ENCODE measurements at regions not wholly inside any gene's neighbourhood (a gene's known extent, or its start where the extent isn't known, plus 50 kb on each side); places are given as distances from the start of the nearest gene placed in this dataset.

DNA sequence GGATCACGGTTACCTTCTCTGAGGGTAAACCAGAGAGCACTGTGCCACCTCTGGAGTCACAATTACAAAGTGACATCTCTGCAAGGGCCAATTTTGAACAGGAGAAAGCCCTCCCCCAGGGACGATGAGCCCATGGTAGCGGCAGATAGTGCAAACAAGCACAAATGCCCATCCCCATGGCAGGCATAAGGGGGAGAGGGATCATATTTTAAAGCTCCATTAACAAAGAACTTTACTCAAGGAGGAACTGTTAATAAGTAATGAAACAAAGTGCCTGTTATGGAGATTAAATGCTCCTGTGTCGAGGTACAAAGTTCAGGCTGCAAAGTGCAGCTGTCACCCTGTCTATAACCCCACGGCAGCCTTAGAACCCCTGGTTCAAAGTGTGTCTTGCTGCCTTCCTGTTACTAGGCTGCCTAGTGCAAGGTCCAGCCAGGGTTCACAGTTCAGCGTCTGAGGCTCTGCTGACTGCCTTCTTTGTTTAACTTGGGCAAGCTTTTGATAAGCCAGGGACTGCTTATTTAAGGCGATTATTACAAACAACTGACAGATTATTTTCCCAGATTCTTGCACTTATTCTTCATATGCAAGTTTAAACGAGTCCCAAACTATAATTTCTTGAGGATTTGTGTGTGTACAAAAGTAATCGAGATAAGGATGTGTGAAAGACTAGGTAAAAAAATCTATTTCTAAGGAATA, 75.7 kb upstream of the NRIP1 start (continued):
- TF ChIP-seq ZSCAN22 (CRISPR knock-in tag; IDR thresholded peaks at IDR 0.05): no peak
- peak; percentile 60 for TF ChIP-seq ZNF121 (CRISPR knock-in tag; IDR thresholded peaks at IDR 0.05)
- TF ChIP-seq ZNF530 (CRISPR knock-in tag; IDR thresholded peaks at IDR 0.05; ENCODE audit: low read depth): no peak
- TF ChIP-seq ZNF180 (CRISPR knock-in tag; IDR thresholded peaks at IDR 0.05; ENCODE audit: borderline replicate concordance, low read depth): no peak
- TF ChIP-seq ZFP1 (CRISPR knock-in tag; IDR thresholded peaks at IDR 0.05): no peak
- peak in 1 of 2 experiments; percentile 87; a peak in 1 of 4 replicates for TF ChIP-seq KLF16 (CRISPR knock-in tag; IDR thresholded peaks at IDR 0.05)
- peak; percentile 79 for TF ChIP-seq CEBPG (CRISPR knock-in tag; IDR thresholded peaks at IDR 0.05)
- TF ChIP-seq, protein P1, sequence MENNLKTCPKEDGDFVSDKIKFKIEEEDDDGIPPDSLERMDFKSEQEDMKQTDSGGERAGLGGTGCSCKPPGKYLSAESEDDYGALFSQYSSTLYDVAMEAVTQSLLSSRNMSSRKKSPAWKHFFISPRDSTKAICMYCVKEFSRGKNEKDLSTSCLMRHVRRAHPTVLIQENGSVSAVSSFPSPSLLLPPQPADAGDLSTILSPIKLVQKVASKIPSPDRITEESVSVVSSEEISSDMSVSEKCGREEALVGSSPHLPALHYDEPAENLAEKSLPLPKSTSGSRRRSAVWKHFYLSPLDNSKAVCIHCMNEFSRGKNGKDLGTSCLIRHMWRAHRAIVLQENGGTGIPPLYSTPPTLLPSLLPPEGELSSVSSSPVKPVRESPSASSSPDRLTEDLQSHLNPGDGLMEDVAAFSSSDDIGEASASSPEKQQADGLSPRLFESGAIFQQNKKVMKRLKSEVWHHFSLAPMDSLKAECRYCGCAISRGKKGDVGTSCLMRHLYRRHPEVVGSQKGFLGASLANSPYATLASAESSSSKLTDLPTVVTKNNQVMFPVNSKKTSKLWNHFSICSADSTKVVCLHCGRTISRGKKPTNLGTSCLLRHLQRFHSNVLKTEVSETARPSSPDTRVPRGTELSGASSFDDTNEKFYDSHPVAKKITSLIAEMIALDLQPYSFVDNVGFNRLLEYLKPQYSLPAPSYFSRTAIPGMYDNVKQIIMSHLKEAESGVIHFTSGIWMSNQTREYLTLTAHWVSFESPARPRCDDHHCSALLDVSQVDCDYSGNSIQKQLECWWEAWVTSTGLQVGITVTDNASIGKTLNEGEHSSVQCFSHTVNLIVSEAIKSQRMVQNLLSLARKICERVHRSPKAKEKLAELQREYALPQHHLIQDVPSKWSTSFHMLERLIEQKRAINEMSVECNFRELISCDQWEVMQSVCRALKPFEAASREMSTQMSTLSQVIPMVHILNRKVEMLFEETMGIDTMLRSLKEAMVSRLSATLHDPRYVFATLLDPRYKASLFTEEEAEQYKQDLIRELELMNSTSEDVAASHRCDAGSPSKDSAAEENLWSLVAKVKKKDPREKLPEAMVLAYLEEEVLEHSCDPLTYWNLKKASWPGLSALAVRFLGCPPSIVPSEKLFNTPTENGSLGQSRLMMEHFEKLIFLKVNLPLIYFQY (CRISPR knock-in tag; IDR thresholded peaks at IDR 0.05; ENCODE audit: borderline replicate concordance): no peak
- TF ChIP-seq, protein P2, sequence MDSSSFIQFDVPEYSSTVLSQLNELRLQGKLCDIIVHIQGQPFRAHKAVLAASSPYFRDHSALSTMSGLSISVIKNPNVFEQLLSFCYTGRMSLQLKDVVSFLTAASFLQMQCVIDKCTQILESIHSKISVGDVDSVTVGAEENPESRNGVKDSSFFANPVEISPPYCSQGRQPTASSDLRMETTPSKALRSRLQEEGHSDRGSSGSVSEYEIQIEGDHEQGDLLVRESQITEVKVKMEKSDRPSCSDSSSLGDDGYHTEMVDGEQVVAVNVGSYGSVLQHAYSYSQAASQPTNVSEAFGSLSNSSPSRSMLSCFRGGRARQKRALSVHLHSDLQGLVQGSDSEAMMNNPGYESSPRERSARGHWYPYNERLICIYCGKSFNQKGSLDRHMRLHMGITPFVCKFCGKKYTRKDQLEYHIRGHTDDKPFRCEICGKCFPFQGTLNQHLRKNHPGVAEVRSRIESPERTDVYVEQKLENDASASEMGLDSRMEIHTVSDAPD (CRISPR knock-in tag; IDR thresholded peaks at IDR 0.05): peak; percentile 88; the same call in 1 of the 2 replicates
- TF ChIP-seq ZNF367 (CRISPR knock-in tag; IDR thresholded peaks at IDR 0.05; ENCODE audit: borderline replicate concordance): no peak
- TF ChIP-seq ZNF629 (CRISPR knock-in tag; conservative IDR thresholded peaks at IDR 0.05): peak; percentile 69; the same call in 1 of the 2 replicates
- no peak for TF ChIP-seq PCBP1 (IDR thresholded peaks at IDR 0.05; ENCODE audit: borderline replicate concordance, low read depth, low read length)
- TF ChIP-seq TAF1 (CRISPR knock-in tag; IDR thresholded peaks at IDR 0.05): peak; percentile 49; the same call in 1 of the 2 replicates
- TF ChIP-seq, protein P3, sequence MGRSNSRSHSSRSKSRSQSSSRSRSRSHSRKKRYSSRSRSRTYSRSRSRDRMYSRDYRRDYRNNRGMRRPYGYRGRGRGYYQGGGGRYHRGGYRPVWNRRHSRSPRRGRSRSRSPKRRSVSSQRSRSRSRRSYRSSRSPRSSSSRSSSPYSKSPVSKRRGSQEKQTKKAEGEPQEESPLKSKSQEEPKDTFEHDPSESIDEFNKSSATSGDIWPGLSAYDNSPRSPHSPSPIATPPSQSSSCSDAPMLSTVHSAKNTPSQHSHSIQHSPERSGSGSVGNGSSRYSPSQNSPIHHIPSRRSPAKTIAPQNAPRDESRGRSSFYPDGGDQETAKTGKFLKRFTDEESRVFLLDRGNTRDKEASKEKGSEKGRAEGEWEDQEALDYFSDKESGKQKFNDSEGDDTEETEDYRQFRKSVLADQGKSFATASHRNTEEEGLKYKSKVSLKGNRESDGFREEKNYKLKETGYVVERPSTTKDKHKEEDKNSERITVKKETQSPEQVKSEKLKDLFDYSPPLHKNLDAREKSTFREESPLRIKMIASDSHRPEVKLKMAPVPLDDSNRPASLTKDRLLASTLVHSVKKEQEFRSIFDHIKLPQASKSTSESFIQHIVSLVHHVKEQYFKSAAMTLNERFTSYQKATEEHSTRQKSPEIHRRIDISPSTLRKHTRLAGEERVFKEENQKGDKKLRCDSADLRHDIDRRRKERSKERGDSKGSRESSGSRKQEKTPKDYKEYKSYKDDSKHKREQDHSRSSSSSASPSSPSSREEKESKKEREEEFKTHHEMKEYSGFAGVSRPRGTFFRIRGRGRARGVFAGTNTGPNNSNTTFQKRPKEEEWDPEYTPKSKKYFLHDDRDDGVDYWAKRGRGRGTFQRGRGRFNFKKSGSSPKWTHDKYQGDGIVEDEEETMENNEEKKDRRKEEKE (IDR thresholded peaks at IDR 0.05): no peak
- no peak for TF ChIP-seq ZNF431 (CRISPR knock-in tag; IDR thresholded peaks at IDR 0.05; ENCODE audit: borderline replicate concordance, low read depth)
- peak; percentile 83; the same call in 1 of the 2 replicates for TF ChIP-seq TOPORS (CRISPR knock-in tag; IDR thresholded peaks at IDR 0.05)
- TF ChIP-seq CBX1 (IDR thresholded peaks at IDR 0.05; ENCODE audit: low read depth): peak; percentile 55
- TF ChIP-seq ZNF841 (CRISPR knock-in tag; IDR thresholded peaks at IDR 0.05; ENCODE audit: borderline replicate concordance): no peak
- TF ChIP-seq RAD21 (CRISPR knock-in tag; IDR thresholded peaks at IDR 0.05): peak; percentile 61
- TF ChIP-seq ZNF350 (CRISPR knock-in tag; IDR thresholded peaks at IDR 0.05; ENCODE audit: borderline replicate concordance, low read depth): peak; percentile 96
- TF ChIP-seq, protein P4, sequence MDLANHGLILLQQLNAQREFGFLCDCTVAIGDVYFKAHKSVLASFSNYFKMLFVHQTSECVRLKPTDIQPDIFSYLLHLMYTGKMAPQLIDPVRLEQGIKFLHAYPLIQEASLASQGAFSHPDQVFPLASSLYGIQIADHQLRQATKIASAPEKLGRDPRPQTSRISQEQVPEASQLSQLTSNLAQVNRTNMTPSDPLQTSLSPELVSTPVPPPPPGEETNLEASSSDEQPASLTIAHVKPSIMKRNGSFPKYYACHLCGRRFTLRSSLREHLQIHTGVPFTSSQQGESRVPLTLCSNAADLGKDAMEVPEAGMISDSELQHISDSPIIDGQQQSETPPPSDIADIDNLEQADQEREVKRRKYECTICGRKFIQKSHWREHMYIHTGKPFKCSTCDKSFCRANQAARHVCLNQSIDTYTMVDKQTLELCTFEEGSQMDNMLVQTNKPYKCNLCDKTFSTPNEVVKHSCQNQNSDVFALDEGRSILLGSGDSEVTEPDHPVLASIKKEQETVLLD (CRISPR knock-in tag; IDR thresholded peaks at IDR 0.05; ENCODE audit: low read depth): no peak
